Kidney capillary endothelial cell (primary cell): ENCODE measurements at regions not wholly inside any gene's neighbourhood (a gene's known extent, or its start where the extent isn't known, plus 50 kb on each side); places are given as distances from the start of the nearest gene placed in this dataset.

Experiments used
- DNase-seq: peaks from one replicate; pipeline ENCODE4 v3.0.0-alpha.2; 2018; ENCODE audit warnings: low spot score

DNA sequence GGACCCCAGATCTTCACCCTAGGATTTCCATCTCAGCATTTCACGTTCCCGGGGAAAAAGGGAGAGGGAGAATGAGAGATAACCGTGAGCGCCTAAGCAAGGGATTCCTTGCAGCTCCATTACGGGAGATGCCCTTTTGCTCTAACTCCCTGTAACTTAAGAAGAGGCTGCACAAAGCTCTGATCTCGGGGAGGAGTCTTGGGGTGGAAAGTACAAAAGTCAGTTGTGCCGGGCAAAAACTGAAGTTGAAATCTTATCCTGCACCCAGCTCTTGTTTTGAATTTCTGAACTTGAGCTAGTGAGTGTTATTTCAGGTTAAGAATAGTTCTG, 256.4 kb upstream of the SOX21 start:
- DNase-seq = no peak

DNA sequence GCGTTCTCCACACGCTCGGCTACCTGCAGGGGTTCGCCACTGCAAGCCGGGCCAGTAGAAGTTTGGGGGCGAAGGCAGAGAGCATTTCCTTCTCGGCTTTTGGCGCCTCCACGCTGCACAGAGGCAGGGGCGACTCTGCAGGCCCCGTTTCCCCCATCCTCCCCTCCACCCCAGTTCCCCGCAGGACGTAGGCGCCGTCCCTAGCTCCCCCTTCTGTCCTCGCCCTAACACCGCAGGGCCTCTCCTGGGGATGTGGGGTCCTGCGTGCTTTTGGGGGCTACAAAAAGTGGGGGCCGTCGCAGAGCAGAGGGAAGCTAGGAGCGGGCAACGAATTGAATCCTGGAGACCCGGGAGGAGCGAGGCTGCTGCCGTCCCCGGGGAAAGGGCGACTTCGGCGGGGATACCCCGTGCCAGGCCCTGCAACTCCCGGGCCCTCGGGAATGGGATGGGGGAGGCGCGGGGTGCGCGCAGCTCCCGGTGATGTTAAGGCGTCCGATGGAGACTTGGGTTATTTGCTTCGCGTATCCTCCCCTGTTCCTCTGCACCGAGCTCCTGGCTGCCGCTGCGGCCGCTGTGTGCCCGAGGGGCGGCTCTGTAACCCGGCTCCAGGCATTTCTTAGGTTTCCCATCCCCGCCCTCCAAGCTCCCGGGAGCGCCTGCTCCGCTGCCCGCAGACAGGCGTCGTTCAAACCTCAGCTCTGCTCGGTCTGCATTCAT, 255.9 kb upstream of the SOX21 start:
- no peak for DNase-seq

DNA sequence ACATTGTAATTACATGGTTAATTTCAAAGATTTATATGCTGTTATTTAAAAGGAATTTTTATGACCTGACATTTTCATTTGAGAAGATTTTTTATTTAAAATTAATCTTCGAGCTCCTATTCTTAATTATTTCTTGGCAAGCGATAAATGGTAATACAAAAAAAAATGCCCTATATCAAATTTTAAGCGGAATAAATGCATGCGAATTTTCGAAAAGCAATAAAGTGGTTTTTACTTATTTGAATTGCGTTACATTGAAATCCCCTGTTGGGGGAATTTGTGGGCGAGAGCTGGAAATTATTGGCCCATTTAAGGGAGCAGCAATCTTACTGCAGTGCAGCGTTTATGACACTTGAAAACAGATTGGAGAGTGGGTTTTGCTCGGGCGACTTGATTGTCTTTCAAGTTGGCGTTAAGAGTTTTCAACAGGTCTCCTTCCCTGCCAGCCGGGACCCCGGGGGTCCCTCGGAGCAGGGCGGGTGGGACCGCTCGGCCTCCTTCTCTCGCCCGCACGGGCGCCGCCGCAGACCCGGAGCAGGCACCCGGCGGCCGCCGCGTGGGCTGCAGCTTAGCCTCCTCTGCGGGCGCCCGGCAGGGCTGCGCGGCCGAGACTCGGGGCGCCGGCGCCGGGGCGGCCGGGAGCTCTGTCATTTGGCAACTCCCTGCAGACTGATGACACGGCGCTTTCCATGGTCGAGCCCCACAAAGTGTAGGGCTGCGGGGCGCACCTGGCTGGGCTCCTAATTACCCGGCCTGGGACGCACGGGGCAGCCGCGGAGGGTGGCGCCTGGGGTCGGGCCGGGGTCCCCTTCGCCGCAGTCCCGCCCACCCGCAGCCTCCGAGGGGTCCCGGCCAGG, 255.1 kb upstream of the SOX21 start:
- no peak for DNase-seq

DNA sequence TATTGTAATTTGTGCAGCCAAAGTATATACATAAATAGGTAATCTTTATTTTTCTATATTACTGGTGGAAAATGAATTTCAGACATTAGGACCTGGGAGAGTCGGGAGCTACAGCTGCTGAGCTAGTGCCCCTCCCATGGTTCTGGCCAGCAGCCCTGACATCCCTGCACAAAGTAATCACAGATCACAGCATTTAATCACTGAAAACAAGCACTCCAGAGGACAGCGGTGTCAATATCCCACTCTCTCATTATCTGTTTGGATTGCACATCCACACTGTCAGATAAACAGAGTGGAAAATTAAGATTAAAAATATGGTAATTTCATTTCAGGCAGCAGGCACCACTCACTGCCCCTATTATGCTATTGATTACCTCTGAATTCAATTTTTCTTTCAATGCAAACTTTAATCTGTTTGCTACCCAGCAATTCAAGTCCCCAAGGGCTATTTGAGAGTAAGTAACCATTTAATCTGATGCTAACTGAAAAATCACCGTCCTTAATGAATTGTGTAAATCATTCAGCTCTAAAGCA, 254.1 kb upstream of the SOX21 start:
- DNase-seq = no peak

DNA sequence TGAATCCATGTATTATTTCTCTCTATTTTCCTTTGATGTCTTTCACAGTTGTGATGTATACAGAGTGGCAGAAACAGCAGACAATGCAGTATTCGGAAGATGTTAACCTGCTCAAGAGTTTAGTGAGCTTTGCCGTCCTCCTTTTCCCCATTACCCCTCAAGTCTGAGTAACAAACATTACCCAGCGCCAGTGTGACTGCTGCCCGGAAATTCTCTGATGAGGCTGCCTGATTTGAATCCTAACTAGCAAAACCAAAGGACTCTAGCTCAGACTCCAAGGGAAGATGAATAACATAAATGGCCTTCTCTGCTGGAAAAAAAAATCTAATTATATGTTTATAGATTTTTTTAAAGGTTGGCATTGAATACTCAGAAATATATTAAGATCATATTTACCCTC, 247.3 kb upstream of the SOX21 start:
- DNase-seq = no peak

DNA sequence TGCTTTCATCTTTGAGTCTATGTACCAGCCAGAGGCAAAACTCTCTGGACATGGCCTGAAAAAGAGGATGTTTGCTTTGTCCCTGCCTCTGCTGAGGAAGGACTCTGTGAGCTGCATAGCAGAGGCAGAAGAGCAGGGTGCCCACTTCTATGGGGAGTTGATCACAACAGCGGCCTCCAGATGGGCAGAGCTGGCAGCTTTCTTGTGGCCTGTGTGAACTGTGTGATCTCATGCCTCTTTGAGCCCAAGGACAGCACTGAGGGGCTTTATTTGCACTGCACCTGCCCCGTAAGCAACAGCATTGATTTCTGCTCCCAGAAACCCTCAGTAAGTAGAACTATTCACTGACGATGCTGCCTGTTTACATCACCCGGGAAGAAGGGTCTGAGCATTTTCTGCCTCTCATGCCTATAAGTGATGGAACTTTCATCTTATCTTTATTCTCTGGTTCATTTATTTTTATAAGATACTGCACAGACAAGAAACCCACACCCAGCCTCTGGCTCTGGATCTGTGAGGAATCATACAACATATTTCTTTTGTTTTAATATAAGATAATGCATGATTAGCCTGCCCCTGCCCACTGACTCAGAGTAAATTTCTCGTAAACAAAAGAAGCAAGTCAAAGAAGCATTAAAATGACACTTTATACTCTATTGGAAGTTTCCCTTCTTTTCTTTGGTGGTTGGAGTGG, 244.2 kb upstream of the SOX21 start:
- no peak for DNase-seq

DNA sequence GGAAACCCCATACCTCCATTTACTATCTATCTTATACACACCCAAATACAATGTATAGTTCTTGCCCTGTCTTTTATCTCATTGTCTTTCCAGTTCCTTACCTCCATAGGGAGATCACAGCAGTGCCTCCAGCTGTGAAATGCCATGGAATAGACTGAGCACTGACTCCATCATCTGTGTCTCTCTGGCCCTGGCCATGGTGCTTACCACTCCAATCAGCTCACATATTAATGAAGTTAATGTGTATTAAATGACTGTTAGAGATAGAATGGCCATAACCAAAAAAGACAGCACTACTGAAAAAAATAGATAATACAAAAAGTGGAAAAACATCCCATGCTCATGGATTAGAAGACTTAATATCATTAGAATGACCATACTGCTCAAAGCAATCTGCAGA, 240.4 kb upstream of the SOX21 start:
- no peak for DNase-seq

DNA sequence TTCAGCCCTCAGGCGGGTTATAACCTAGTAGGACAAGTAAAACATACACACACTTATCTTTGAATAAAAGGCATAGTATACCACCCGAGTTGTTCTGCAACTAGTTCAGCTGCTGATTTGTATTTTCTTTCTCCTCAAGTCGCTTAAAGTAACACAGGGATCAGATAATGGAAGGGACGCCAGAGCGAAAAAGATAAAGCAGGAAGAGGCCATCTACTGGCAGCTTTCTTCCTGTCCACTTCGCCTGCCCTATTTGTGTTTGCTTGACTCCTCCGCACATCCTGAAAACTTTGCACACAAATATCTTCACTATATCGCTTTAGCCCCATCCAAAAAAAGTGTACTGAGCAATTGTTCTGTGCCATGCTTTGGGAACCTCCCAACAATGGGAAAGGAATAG, 238.0 kb upstream of the SOX21 start:
- DNase-seq = no peak

DNA sequence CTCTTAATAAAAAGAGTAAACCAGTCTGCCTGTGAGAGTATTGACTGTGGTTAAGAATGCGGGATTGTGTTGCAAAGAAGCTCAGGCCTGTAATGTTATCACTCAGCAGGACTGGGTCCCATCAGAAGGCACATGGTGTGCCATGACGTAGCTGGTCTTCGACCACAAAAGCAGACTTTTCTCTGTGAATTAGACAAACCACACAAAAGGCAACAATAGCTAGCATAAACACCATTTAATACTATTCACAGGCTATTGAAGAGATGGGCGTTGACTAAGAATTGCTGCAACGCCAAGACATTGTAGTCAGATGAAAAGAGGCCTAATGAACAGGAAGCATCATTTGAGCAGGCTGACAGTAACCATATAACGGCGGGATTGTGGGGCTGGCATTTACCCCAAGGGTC, 235.6 kb upstream of the SOX21 start:
- DNase-seq = no peak

DNA sequence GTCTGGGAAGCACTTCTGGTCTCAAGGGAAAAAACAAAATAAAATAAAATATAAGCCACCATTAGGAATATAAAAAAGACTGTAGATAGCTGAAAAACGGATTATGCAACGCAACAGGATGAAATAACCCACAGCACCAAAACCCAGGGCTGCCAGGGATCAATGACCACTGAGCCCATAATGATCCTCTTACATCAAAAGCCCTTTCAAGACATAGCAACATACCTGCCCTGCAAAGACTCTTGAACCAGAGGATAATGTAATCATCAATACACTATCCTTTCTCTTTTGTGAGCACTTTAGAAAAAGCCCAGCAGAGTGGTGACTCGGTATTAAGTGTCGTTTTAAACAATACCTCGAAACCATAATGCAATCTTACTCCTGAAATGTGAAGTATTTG, 235.0 kb upstream of the SOX21 start:
- no peak for DNase-seq

DNA sequence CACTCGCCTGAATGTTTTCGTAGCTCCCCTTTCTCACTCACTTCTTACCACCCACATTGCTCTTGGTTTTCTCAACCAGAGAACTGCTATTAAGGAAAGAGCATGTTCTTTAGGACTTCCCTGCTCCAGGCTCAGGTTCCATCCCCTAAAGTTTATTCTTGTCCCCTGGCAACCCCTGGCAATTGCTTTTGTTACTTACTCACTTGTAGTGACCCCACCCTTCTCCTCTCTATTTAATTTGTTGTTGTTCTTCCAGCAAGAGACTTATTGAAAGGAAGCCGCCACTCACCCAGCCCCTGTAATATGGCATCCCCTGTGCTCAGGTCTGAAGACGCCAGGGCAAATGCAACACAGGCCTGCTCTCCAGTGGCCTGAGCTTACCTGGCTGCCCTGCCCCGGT, 233.7 kb upstream of the SOX21 start:
- DNase-seq = no peak

DNA sequence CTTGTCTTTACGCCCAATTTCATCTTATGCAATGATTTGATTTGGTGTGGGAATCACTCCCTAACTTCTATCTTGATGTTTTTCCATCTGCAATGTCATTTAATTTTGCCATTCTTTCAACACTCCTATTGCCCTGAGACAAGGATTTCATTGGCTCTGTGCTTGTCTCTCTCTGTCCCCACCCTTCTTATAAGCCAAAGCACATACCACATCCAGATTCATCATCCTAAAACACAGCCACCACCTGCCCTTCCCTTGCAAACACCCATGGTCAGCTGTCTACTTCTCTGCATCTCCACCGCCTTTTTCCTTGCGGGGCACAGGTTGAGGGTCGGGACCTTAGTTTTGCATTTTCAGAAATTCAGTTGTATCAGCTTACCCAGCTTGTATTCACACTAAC, 225.8 kb upstream of the SOX21 start:
- no peak for DNase-seq

DNA sequence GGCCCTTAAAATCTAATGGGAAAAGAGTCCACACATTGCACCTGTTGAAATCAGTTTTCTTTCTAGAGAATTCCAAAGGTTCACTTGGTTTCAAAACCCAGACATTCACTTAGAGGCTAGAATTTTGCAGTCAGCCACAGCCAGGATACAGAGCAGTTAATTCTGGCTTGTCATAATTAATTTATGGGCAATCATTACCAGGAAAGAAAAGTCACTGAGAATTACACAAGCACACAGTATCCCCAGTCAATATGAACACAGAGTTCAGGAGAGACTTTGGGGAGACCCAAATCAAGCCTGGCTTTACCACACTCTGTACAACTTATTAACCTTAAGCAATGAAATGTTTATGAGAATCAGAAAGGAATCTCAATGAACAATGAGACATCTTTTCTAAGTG, 224.3 kb upstream of the SOX21 start:
- DNase-seq = no peak

DNA sequence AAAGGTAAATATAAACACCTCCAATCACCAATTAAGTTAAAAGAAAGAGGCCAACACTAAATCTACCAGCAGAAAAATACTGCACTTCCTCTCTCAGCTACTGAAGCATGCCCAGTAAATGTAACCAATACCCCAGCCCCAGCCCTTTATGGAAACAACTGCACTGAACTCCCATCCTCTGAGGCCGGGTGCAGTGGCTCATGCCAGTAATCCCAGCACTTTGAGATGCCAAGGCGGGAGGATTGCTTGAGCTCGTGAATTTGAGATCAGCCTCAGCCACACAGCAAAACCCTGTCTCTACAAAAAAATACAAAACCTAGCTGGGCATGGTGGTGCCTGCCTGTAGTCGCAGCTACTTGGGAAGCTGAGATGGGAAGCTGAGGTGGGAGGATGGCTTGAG, 221.6 kb upstream of the SOX21 start:
- DNase-seq = no peak

DNA sequence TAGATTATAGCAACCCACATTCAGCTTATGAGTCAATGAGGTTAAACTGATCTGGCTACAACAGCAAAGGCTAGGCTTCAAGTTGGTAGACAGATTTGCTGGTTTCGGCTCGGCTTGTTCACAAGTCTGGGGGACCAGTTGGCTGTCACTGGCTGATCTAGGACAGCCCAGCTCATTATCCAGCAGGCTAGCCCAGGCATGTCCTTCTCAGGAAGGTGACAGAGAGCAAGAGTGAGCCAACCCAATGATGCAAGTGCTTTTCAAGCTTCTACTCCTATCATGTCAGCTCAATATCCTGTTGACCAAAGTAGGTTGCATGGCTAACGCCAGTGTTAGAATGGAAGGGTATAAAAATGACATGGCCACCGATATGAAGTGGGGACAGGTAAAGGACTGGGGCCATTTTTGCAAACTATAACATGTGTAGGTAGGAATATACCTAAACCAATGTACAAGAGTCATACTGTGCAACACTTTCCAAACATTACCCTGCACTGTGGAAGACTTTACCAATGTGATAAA, 220.9 kb upstream of the SOX21 start:
- no peak for DNase-seq

DNA sequence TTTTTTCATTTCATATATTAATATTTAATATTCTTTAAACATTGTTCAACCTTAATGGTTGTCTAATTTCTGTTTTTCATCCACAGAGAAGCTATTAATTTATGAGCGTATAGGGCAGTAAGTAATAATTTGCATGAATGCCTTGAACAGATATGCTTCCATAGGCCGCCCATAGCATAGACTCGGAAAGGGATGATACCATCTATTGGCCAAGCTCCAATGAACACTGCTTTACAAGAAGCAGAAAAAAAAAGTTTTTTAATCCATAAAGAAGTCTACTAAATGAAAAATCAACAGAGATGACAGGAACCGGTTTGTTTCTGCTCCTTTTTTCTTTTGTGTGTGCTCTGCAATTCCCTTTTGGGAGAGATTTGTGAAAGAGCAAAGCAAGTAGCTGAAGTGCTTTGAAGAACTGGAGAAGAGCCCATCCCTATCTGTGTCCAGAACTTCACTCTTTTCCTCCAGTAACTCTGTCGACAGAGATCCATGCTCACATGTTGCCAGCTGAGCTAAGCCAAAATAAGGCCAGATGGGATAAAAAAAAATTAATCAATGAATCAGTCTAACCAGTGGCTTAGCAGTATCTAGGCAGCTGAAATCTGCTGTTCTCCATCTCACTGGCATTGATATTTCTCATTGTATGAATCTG, 215.9 kb upstream of the SOX21 start:
- no peak for DNase-seq

DNA sequence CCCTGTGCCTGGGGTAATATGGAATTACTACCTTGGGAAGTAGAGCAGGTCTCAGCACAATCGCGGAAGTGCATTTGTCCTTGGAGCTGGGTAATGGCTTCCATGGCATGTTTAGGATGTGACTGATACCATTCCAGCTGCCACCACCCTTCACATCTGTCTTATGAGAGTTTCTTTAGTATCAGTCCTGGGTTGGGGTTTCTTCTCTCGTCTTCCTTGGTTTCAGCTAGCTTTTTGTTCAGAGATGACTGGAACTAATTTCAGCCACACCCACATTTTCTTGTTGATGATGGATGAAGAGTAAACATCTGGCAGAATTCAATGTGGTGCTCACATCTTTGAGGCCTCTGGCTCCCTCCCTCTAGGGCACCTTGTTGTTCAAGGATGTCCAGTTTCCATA, 212.9 kb upstream of the SOX21 start:
- no peak for DNase-seq

DNA sequence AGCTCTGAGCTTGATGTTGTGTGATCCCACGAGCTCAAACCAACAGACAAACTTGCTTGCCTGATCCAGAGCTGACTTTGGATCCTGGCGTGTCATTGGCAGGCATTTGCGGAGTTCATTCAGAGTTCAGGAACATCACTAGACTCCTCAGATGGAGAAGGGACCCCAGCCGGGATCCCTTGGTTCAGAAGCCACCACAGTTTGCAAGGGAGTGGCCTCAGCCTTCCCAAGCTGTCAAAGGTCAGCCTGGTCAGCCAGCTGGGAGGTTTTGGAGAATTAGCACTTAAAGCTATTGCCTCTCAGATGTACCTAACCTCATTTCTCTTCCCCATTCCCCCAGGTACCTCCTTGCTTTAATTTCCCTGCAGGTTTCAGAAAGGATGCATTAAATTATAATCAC, 208.8 kb upstream of the SOX21 start:
- no peak for DNase-seq

DNA sequence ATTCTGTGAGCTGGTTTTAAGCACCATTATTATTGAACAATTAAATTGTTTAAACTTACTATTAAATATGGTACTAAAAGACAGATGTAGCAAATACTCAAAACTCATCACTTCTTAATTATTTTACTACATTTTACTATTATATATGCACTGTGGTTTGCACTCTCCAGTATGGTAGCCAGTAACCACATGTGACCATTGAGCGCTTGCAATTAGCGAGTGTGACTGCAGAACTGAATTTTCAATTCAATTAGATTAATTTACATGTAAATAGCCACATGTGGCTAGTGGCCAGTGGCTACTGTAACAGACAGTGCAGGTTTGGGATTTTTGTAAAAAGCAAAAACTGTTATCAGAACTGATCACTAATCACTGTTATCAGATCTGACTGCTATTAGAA, 208.2 kb upstream of the SOX21 start:
- DNase-seq = no peak

DNA sequence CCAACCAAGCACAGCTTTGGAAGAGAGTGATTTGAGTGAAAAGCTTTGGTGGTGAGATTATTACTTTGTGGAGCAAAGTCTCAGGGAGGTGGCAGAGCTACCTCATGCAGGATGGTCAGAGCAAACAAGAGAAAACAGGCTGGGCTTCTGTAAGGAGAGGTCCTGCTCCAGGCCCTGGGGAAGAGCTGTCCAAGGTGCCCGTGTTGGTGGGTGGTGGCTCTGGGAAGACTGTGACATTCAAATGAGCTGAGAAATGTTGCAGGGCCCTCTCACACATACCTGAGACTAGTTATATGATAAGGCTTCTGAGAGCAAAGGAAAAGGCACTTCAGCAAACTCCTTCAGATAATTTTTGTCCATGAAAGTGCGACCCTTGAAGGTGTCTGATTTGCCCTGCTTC, 205.5 kb upstream of the SOX21 start:
- DNase-seq = no peak

DNA sequence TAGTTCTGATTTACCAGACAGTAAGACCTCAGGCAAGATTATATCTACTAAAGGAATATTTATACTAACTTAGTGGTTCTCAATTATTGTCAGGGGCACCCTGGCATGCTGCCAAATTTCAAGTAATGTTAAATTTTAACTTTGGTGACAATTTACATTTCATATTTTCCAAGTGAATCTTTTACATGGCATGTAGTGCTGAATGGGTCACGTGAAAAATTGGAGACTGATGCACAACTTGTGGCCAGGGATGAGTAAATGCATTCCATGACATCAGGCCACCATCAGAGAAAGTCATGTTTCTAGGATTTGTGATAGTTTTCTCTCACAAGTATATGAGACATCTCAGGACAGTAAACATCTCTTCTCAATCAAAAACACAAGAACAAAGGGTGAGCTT, 202.6 kb upstream of the SOX21 start:
- DNase-seq = no peak

DNA sequence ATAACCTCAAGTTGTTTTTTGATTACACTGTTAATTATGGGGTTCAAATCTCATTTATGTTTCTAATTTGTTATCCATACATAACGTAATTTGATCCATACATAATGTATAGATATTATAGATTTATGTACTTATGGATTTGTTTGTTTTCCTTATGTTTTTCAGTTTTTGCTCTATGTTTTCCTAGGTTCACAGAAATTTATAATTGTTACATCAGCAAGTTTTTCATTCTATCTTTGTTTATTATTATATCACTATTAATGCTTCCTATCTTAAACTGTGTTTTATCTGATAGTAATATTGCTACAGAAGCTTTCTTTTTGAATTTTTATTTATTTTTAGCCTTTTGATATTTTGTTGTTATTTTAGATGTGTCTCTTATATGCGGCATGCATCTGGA, 194.3 kb upstream of the SOX21 start:
- no peak for DNase-seq
